UCSD-AML1 (cell line): ENCODE measurements at regions not wholly inside any gene's neighbourhood (a gene's known extent, or its start where the extent isn't known, plus 50 kb on each side); places are given as distances from the start of the nearest gene placed in this dataset.

Experiments
- DNase-seq: peaks from one replicate; lab custom pipeline; 2025; ENCODE audit not compliant: unreplicated experiment; lab: John Stamatoyannopoulos, UW

DNA sequence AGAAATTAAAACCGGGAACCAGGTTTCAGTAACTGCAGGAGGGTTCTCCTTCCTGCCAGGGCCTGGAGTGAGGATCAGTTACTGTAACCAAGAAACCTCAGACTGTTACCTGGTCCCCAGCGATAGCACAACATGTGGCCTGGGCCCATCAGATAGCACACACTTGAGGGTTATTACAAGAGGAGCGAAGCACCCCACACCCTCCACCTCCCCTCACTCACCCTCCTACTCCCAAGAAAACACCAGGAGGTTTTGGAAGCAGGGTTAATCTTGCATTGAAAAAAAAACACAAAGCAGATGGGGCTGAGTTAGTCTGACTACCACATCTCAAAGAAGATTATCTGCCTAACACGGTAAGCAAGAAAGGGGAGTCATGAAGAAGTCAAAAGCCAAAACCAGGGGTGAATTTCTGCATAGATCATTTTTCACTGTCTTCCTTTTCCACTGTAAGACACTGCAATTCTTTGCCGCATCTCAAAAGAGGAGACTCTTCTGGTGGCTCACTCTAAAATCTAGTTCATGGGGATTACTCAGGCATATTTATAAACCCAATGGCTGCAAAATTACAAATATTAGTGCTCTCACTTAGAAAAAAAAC, 75.9 kb upstream of the DOCK9 start:
- no peak for DNase-seq

- DNase-seq = no peak
Observed at GRCh38 chr13:99055281-99055680, 77.4 kb upstream of the DOCK9 start.

DNA sequence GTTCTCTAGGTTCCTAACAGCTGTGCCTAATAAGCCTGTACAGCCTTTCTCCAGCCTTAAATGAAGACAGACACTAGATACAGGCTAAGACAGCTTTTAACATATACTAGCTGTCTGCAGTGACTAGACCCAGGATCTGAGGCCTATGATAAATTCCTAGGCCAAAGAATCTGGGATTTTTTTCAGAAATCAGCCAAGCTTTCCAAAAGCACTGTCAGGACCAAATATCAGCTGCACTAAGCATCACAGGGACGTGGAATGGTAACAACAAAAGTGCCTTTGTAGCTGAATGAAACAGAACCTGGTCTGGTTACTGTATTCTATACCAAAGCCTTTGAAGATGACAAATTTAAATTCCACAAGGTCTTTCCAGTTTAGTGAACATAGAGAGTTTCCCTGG, 77.9 kb upstream of the DOCK9 start:
- DNase-seq = no peak

DNA sequence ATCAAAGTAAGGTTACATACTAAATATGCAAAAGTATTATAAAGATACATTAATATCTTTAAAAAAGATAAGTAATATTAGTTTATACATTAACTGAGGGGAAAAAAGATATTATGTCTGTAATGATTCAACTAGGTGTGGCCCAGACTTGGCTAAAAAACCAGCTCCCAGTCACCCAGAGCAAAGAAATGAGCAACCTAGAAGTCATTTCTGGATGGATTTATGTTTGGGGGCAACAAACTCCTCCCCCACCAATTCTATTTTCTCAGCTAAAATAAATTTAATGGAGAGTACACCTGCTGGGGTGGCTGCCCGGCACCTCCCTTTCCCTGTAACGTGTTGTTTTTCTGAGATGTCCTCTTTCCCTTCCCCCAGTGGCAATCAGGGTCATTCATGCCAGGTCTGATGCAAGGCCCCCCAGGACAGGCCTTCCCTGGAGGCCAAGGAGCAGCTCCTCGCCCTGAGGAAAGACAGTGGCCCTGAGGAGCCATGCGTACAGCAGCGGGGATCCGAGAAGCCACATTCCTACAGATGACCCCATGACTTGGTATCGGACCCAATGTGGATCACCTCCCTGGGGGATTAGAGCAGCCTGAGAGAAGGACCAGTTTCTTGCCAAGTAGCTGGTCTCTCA, 78.6 kb upstream of the DOCK9 start:
- no peak for DNase-seq

DNA sequence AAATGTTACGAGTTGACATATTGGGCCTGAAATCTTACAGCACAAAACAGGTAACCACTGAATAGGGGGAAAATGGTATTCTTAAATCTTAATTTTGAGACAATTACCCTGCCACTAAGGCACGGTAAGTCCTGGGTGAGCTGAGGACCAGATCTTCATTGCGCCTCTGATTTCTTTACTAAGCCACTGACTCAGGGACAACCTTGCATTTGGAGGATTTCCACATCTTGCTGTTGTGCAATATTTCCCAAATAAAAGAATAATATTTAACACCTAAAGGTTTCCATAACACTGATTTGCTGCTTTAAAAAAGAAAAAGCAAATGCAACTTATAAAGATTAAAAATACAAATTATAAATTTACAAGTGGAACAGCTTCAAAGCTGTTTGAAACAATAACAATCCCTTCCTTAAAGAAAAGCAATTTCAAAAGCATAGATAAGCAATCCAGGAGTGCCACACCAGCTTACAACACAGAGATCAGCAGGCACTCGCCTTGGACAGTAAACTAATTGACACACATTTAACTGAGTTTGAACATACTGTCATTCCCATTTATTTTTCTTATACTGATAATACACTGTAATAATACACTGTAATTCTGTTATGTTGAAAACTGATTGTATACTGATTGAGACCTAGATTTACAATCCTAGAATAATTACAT, 79.6 kb upstream of the DOCK9 start:
- DNase-seq = no peak

DNA sequence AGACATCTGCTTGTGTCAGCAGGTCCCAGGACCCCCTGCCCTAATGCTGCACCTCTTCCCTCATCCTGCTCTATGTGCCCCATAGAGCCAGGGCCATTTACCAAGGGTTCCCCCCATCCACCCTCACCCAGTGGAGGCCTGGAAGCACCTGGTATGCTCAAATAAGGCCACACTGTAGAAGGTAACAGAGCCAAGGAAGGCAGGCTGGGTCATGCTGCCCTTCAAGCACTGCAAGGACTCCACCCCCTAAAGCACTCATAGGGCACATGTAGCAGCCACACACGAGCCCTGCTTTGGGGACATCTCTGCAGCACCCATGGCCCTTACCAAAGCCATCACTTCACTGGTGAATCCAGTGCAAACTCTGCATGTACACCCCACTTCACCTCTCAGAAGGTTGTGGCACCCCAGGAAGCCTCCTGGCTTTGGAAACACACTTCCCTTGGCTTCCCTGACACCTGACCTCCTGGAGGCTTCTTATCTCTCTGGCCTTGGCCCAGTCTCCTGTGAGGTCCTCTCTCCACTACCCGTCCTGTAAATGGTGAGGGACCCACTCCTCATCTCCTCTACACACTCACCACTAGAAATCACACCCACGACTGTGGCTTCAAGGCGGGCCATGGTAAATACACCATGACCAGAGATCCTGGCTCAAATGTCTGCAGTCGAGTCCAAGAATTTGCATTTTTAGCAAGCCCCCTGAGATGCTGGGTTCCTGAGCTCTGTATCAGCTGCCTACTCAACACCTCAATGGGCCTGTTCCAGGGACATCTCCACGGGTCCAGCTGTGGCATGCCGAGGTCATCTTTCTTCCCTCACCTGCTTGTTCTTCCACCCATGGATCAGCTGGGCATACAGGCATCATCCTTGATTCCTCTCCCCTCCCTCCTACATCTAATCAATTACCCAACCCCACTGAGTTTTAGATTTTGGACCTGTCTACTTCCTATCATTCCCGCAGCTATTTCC, 80.9 kb upstream of the DOCK9 start:
- no peak for DNase-seq

DNA sequence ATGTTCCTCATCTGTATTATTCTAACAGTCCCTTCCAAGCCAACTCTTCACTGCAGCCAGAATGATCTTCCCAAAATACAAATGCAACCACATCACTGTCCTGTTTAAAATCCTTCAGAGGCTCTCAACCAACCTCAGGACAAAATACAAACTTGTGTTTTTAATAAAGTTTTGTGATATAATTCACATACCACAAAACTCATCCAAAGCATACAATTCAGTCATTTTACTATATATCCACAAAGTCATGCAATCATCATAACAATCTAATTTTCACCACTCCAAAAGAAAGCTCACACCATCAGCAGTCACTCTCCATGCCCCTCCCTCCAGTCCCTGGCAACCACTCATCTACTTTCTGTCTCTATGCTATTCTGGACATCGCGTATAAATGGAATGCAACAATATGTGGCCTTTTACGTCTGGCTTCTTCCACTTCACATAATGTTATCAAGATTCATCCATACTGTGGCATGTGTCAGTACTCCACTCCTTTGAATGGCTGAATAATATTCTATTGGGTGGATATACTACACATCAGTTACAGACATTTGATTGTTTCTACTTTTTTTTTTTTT, 81.7 kb upstream of the DOCK9 start:
- no peak for DNase-seq

DNA sequence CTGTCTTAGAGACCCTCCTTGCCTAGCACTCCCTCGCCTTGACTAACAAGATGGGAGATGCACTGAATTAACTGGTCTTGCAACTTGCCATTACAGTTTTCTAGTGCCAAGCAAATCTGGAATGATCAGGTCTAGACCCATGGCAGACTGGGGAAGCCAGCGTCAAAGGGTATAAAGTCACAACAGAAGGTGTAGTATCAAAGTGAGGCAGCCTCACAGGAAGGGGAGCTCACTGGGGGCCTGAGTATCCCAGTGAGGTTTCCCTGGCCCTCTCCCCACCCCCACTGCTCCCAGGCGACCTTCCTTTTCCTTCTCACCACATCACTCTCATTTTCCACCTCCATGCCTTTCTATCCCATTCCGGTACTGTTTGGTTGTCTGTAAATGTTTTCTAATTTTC, 83.5 kb upstream of the DOCK9 start:
- no peak for DNase-seq

DNA sequence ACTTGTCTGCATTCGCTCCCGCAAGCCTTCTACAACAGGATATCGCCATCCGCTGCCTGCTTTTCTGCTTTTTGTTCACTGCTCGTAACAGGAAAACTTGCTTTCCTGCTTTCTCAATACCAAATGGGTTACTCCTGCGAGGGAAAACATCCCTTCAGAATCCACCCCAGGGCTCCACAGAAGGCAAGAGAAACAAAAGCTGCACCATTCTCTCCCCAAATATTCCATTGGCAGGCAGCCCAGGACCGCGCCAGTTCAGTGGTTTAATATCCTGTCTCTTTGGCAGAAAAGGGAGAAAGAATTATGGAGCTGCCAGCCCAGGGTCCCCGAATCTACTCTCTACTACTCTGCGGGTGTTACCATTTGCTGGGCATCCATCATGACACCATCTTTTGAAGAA, 84.7 kb upstream of the DOCK9 start:
- no peak for DNase-seq

- no peak for DNase-seq
Observed at GRCh38 chr13:99063178-99063577, 85.3 kb upstream of the DOCK9 start.

- no peak for DNase-seq
Observed at GRCh38 chr13:99063952-99064351, 86.1 kb upstream of the DOCK9 start.

- no peak for DNase-seq
Observed at GRCh38 chr13:99064624-99065234, 86.9 kb upstream of the DOCK9 start.

DNA sequence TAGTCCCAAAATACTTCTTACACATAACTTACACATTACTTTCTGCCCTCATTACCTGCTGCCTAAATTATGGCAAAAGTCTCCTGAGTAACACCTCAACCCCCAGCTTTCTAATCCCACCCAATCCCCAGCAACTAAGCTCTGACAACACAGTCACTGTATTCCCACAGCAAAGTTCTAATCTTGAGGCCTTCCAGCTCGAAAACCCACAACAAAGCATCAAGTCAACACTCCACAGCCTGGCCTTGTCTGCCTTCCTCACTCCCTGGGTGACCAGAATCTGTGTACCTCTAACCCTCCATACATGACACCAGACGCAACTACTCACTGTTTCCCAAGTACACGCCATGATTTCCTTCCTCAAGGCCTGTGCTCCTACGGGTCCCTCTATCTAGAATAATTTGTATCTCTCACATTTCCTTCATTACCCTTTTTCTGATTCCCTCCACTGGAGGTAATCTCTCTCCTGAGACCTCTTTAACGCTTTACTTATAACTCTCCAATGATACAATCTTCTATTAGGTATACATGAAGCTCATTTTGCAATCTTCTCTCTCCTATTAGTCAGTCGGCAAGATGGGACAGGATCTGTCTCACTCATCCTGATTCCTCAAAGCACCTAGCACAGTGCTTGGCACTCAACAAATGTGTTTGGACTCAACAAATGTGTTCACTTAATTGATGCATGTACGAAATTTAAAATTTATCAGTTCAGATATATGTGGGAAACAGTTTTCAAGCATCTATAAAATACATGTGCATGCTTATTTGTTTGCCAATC, 87.6 kb upstream of the DOCK9 start:
- DNase-seq = no peak

DNA sequence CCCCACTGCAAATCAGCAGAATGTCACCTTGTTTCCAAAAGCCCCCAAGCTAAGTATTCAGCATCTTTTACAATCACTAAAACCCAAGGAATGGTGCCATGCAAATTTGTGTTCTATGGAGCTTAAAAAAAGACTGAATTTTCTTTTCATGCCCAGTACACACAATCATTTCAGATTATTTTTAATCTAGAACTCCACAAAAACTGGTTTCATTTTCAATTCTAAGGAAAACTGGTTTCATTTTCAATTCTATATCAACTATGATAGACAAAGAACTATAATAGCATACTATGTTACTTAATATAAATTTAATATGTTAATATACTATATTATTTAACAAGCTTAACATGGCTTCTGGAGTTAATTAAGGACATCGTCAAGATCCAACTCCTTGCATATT, 88.4 kb upstream of the DOCK9 start:
- DNase-seq = no peak

- no peak for DNase-seq
Observed at GRCh38 chr13:99067159-99067985, 89.5 kb upstream of the DOCK9 start.

- no peak for DNase-seq
Observed at GRCh38 chr13:99071211-99071610, 93.3 kb upstream of the DOCK9 start.

GRCh38 chr13:99071666-99072065, 93.8 kb upstream of the DOCK9 start:
- no peak for DNase-seq

DNA sequence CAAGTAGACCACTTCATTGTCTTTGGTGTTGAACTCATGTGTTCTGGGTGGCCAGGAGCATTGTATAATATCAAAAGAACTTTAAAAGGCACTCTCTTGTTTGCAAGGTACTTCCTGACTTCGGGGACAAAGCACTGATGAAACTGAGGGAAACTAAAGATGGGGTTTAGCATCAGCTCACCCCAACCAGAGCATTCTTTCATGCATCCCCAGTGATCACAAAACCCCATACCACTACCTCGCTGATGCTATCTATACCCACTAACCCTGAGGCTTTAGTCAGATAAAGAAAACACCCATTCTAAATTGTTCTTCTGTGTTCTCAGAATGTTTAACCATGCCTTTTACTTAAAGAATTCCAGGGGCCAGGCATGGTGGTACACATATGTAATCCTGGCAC, 94.5 kb upstream of the DOCK9 start:
- no peak for DNase-seq

- DNase-seq = no peak
Observed at GRCh38 chr13:99072941-99073340, 95.1 kb upstream of the DOCK9 start.
